ENCODE measurements at regions not wholly inside any gene's neighbourhood (a gene's known extent, or its start where the extent isn't known, plus 50 kb on each side); places are given as distances from the start of the nearest gene placed in this dataset.

DNA sequence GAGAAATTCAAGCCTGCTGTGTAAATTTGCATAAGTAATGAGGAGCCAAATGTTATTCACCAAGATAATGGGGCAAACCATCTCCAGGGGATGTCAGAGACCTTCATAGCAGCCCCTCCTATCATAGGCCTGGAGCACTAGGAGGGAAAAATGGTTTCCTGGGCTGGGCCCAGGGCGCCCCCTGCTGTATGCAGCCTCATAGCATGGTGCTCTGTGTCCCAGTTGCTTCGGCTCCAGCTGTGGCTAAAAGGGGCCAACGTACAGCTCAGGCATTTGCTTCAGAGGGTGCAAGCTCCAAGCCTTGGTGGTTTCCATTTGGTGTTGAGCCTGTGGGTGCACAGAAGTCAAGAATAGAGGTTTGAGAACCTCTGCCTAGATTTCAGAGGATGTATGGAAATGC lies 859.3 kb downstream of the RPA4 start:
- H3K9ac ChIP-seq (ENCODE audit: low read length): no peak overlapping the region
- H3K79me2 ChIP-seq (ENCODE audit: low read length): no peaks in the 10 kb centered on the region
- no peak overlapping the region for H3K4me2 ChIP-seq (ENCODE audit: low read depth, low read length, poor library complexity, severe bottlenecking)
- no peaks in the 10 kb centered on the region for H3K4me1 ChIP-seq (ENCODE audit: low read length)
- no peaks in the 10 kb centered on the region for H3K9me3 ChIP-seq (ENCODE audit: low read length)
- no peak overlapping the region for H3K4me3 ChIP-seq (ENCODE audit: low read length)
- peak; percentile 74 for DNase-seq
- no peaks in the 10 kb centered on the region for H3K9me2 ChIP-seq (replicated peaks; ENCODE audit: insufficient read depth, low read length)
- no peaks in the 10 kb centered on the region for H3K27me3 ChIP-seq (ENCODE audit: low read length)
- H2AFZ ChIP-seq (ENCODE audit: low read length): no peak overlapping the region
- H4K20me1 ChIP-seq (ENCODE audit: insufficient read depth, low read depth, low read length): no peaks in the 10 kb centered on the region
- no peak overlapping the region for H3K27ac ChIP-seq (ENCODE audit: low read length)
- H3K36me3 ChIP-seq (ENCODE audit: insufficient read depth, low read length): no peaks in the 10 kb centered on the region

DNA sequence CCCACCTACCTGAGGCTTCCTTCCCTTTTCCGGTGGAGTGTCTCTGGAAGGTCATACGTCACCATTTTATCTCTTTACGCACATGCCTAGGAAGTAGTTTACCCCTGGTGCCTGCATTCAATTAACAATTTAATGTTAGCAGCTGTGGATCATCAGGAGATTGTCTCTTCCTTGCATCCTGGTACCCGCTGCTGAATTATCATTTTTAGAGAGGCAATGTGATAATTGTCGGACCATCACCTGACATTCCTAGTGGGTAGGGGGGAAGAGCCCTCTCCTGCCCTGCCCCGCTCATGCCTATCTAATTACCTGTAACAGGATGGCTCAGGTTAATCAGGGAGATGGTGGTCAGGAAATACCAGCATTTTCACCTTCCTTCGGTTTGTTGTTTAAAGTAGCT lies 863.6 kb downstream of the RPA4 start:
- Histone ChIP-seq H3K9ac (ENCODE audit: low read length) (no peak overlapping the region), H2AFZ (ENCODE audit: low read length) (no peak overlapping the region), H3K4me1 (ENCODE audit: low read length) (no peaks in the 10 kb centered on the region), H3K36me3 (ENCODE audit: insufficient read depth, low read length) (no peaks in the 10 kb centered on the region), H3K79me2 (ENCODE audit: low read length) (no peaks in the 10 kb centered on the region), H3K27ac (ENCODE audit: low read length) (no peak overlapping the region), H3K9me3 (ENCODE audit: low read length) (no peaks in the 10 kb centered on the region), H4K20me1 (ENCODE audit: insufficient read depth, low read depth, low read length) (no peaks in the 10 kb centered on the region), H3K4me2 (ENCODE audit: low read depth, low read length, poor library complexity, severe bottlenecking) (no peak overlapping the region), H3K27me3 (ENCODE audit: low read length) (no peaks in the 10 kb centered on the region), H3K4me3 (ENCODE audit: low read length) (no peak overlapping the region), H3K9me2 (replicated peaks; ENCODE audit: insufficient read depth, low read length) (no peaks in the 10 kb centered on the region)
- DNase-seq: no peak

DNA sequence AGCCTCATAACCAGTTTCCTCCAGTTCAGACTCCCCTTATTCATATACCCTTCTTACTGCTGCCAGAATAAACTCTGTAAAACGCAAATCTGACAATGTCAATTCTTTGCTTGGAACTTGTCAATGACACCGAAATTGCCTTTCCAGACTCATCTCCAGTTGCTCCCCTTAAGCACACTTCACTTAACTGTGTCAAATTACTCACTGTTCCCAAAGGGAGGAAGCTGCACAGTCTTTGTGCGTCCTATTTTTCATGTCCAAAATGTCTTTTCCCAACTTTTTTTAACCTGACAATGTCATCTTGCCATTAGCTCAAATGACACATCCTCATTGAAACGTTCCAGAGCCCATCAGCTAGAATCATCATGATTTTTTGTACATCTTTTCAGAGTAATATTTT lies 867.3 kb downstream of the RPA4 start:
- no peak overlapping the region for H3K9ac ChIP-seq (ENCODE audit: low read length)
- no peak for DNase-seq
- H3K4me3 ChIP-seq (ENCODE audit: low read length): no peak overlapping the region
- no peaks in the 10 kb centered on the region for H3K79me2 ChIP-seq (ENCODE audit: low read length)
- H3K27ac ChIP-seq (ENCODE audit: low read length): no peak overlapping the region
- no peaks in the 10 kb centered on the region for H3K36me3 ChIP-seq (ENCODE audit: insufficient read depth, low read length)
- no peaks in the 10 kb centered on the region for H3K9me3 ChIP-seq (ENCODE audit: low read length)
- H3K4me1 ChIP-seq (ENCODE audit: low read length): no peaks in the 10 kb centered on the region
- no peaks in the 10 kb centered on the region for H3K9me2 ChIP-seq (replicated peaks; ENCODE audit: insufficient read depth, low read length)
- no peak overlapping the region for H3K4me2 ChIP-seq (ENCODE audit: low read depth, low read length, poor library complexity, severe bottlenecking)
- no peak overlapping the region for H2AFZ ChIP-seq (ENCODE audit: low read length)
- H3K27me3 ChIP-seq (ENCODE audit: low read length): no peaks in the 10 kb centered on the region
- no peaks in the 10 kb centered on the region for H4K20me1 ChIP-seq (ENCODE audit: insufficient read depth, low read depth, low read length)

DNA sequence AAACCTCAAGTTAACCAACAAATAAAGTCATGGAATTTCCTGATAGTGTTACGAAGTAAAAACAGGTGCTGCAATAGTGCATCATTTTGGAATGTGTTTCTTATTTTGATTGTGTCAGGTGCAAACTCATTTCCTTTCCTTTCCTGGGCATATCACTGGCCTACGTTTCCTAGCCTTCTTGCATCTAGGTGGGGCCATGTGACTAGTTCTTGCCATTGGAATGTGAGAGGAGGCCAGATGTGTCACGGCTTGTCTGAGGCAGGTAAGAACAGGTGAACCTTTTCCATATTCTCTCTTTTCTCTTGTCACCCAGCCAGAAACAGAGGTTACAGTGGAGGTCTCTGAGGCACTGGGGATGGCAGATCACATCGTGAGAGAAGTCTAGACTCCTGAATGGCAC lies 868.0 kb downstream of the RPA4 start:
- H3K27me3 ChIP-seq (ENCODE audit: low read length): no peaks in the 10 kb centered on the region
- no peak overlapping the region for H3K4me3 ChIP-seq (ENCODE audit: low read length)
- H3K4me1 ChIP-seq (ENCODE audit: low read length): no peaks in the 10 kb centered on the region
- H3K9ac ChIP-seq (ENCODE audit: low read length): no peak overlapping the region
- no peaks in the 10 kb centered on the region for H4K20me1 ChIP-seq (ENCODE audit: insufficient read depth, low read depth, low read length)
- H3K36me3 ChIP-seq (ENCODE audit: insufficient read depth, low read length): no peaks in the 10 kb centered on the region
- no peak overlapping the region for H2AFZ ChIP-seq (ENCODE audit: low read length)
- H3K4me2 ChIP-seq (ENCODE audit: low read depth, low read length, poor library complexity, severe bottlenecking): no peak overlapping the region
- no peaks in the 10 kb centered on the region for H3K9me3 ChIP-seq (ENCODE audit: low read length)
- no peak overlapping the region for H3K27ac ChIP-seq (ENCODE audit: low read length)
- no peaks in the 10 kb centered on the region for H3K79me2 ChIP-seq (ENCODE audit: low read length)
- DNase-seq: no peak
- H3K9me2 ChIP-seq (replicated peaks; ENCODE audit: insufficient read depth, low read length): no peaks in the 10 kb centered on the region

DNA sequence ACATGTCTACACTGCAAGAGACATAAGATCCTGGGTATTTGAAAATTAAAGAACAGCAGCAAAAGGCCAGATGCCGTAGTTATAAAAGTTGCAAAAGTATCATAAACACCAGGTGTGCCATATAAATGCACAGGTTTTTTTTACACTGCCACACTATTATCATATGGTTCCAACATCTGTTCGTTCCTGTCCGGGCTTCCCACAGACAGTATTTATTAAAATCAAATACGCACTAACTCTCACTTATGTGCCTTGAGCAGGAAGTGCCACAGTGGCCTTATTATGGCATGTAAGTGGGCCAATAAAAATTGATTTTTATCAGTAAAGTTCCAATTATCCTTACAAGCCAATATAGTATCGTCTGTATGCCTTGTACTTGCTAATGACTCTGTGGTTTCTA lies 873.2 kb downstream of the RPA4 start:
- Histone ChIP-seq H2AFZ (ENCODE audit: low read length) (no peak overlapping the region), H3K79me2 (ENCODE audit: low read length) (no peaks in the 10 kb centered on the region), H3K4me2 (ENCODE audit: low read depth, low read length, poor library complexity, severe bottlenecking) (no peak overlapping the region), H4K20me1 (ENCODE audit: insufficient read depth, low read depth, low read length) (no peaks in the 10 kb centered on the region), H3K27me3 (ENCODE audit: low read length) (no peaks in the 10 kb centered on the region), H3K27ac (ENCODE audit: low read length) (no peak overlapping the region), H3K4me1 (ENCODE audit: low read length) (no peaks in the 10 kb centered on the region), H3K4me3 (ENCODE audit: low read length) (no peak overlapping the region), H3K9ac (ENCODE audit: low read length) (no peak overlapping the region), H3K9me3 (ENCODE audit: low read length) (no peaks in the 10 kb centered on the region), H3K9me2 (replicated peaks; ENCODE audit: insufficient read depth, low read length) (no peaks in the 10 kb centered on the region), H3K36me3 (ENCODE audit: insufficient read depth, low read length) (no peaks in the 10 kb centered on the region)
- DNase-seq: no peak

DNA sequence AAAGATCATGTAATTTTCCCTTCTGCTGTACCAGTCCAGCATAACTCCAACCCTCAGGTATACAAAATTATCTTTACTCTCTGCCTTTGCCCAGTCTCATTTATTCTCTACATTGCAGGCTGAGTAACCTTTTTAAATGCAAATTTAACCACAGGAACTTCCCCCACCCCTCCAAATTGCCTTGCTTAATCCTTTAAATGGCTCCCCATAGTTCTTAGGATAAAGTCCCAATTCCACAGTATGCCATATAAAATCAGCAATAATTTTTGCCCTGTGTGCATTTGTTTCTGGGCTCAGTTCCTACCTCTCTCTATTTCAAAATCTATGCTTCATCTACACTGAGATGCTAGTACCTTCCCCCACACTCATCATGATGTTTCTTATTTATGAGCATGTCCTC lies 879.7 kb downstream of the RPA4 start:
- H4K20me1 ChIP-seq (ENCODE audit: insufficient read depth, low read depth, low read length): no peaks in the 10 kb centered on the region
- no peak overlapping the region for H3K27ac ChIP-seq (ENCODE audit: low read length)
- H3K9ac ChIP-seq (ENCODE audit: low read length): no peak overlapping the region
- H3K4me2 ChIP-seq (ENCODE audit: low read depth, low read length, poor library complexity, severe bottlenecking): no peak overlapping the region
- H3K79me2 ChIP-seq (ENCODE audit: low read length): no peaks in the 10 kb centered on the region
- no peaks in the 10 kb centered on the region for H3K4me1 ChIP-seq (ENCODE audit: low read length)
- no peak overlapping the region for H2AFZ ChIP-seq (ENCODE audit: low read length)
- no peaks in the 10 kb centered on the region for H3K9me2 ChIP-seq (replicated peaks; ENCODE audit: insufficient read depth, low read length)
- no peaks in the 10 kb centered on the region for H3K36me3 ChIP-seq (ENCODE audit: insufficient read depth, low read length)
- no peaks in the 10 kb centered on the region for H3K27me3 ChIP-seq (ENCODE audit: low read length)
- no peak for DNase-seq
- no peak overlapping the region for H3K4me3 ChIP-seq (ENCODE audit: low read length)
- no peaks in the 10 kb centered on the region for H3K9me3 ChIP-seq (ENCODE audit: low read length)

DNA sequence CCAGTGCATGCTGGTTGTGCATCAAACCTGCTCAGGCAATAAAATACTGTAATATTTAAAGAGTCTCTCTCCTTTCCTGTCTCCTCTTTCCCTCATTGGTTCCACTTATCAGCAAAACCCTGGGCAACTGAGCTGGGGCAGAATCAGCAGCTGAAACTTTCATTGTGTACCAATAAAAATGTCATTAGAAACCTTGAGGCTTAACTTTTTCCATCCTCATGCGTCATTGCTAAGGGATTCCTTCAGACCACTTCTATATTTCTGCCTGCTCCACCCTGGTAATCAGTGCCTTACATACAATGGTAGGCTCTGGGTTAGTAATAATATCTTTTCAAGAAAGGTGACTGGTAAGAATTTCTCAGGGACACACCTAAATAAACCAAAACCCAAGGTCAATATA lies 880.3 kb downstream of the RPA4 start:
- no peaks in the 10 kb centered on the region for H3K36me3 ChIP-seq (ENCODE audit: insufficient read depth, low read length)
- H3K9me2 ChIP-seq (replicated peaks; ENCODE audit: insufficient read depth, low read length): no peaks in the 10 kb centered on the region
- no peak overlapping the region for H3K4me2 ChIP-seq (ENCODE audit: low read depth, low read length, poor library complexity, severe bottlenecking)
- H2AFZ ChIP-seq (ENCODE audit: low read length): no peak overlapping the region
- H3K4me1 ChIP-seq (ENCODE audit: low read length): no peaks in the 10 kb centered on the region
- H3K27ac ChIP-seq (ENCODE audit: low read length): no peak overlapping the region
- DNase-seq: no peak
- H3K4me3 ChIP-seq (ENCODE audit: low read length): no peak overlapping the region
- H4K20me1 ChIP-seq (ENCODE audit: insufficient read depth, low read depth, low read length): no peaks in the 10 kb centered on the region
- no peaks in the 10 kb centered on the region for H3K27me3 ChIP-seq (ENCODE audit: low read length)
- no peak overlapping the region for H3K9ac ChIP-seq (ENCODE audit: low read length)
- no peaks in the 10 kb centered on the region for H3K9me3 ChIP-seq (ENCODE audit: low read length)
- no peaks in the 10 kb centered on the region for H3K79me2 ChIP-seq (ENCODE audit: low read length)

DNA sequence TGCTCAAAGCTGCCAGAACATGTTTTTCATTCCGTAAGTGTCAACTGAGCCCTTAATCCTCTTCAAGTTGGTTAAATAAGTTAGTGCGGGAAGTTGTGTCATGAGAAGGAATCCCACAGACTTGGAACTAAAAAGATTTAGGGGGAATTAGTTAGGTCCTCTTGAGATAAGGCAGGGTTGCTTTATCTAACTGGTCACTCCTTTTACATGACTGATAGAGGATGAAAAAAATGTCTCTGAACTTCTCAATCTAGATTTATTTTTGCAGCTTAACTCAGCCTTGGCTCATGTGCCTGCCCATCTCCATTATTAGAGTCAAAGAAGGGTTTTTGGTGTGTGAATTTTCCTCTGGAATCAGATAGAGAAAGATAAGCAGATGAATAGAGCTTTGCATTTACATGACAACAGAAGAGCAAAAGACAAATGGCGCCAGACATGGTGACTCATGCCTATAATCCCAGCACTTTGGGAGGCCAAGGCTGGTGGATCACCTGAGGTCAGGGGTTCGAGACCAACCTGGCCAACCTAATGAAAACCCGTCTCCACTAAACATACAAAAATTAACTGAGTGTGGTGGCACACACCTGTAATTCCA lies 882.9 kb downstream of the RPA4 start:
- no peak overlapping the region for H3K4me2 ChIP-seq (ENCODE audit: low read depth, low read length, poor library complexity, severe bottlenecking)
- no peak overlapping the region for H3K27ac ChIP-seq (ENCODE audit: low read length)
- H3K36me3 ChIP-seq (ENCODE audit: insufficient read depth, low read length): no peaks in the 10 kb centered on the region
- H3K9ac ChIP-seq (ENCODE audit: low read length): no peak overlapping the region
- DNase-seq: no peak
- H3K4me1 ChIP-seq (ENCODE audit: low read length): no peaks in the 10 kb centered on the region
- no peaks in the 10 kb centered on the region for H4K20me1 ChIP-seq (ENCODE audit: insufficient read depth, low read depth, low read length)
- no peaks in the 10 kb centered on the region for H3K27me3 ChIP-seq (ENCODE audit: low read length)
- no peak overlapping the region for H2AFZ ChIP-seq (ENCODE audit: low read length)
- no peaks in the 10 kb centered on the region for H3K9me3 ChIP-seq (ENCODE audit: low read length)
- H3K4me3 ChIP-seq (ENCODE audit: low read length): no peak overlapping the region
- no peaks in the 10 kb centered on the region for H3K79me2 ChIP-seq (ENCODE audit: low read length)
- no peaks in the 10 kb centered on the region for H3K9me2 ChIP-seq (replicated peaks; ENCODE audit: insufficient read depth, low read length)

DNA sequence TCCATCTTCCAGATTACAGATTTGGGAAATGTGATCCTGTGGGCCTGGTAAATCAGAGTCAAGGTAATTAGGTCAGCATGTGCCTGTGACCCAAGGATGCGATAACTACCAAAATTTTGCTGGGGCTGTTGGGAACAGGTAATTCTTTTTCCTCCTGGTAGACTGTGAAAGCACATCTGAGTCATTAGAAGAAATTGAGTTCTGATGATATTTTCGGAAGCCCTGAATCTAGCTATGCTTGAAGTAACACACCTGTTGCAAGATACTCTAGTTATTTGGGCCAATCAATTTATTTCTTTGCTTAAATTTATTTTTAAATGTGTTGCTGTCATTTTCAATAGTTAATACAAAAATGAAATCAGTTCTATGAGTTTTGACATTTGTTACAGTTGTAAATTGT lies 903.6 kb downstream of the RPA4 start:
- H3K4me3 ChIP-seq (ENCODE audit: low read length): no peak overlapping the region
- H4K20me1 ChIP-seq (ENCODE audit: insufficient read depth, low read depth, low read length): no peaks in the 10 kb centered on the region
- no peak overlapping the region for H3K4me2 ChIP-seq (ENCODE audit: low read depth, low read length, poor library complexity, severe bottlenecking)
- no peaks in the 10 kb centered on the region for H3K9me3 ChIP-seq (ENCODE audit: low read length)
- H3K27me3 ChIP-seq (ENCODE audit: low read length): no peaks in the 10 kb centered on the region
- H3K4me1 ChIP-seq (ENCODE audit: low read length): no peaks in the 10 kb centered on the region
- no peaks in the 10 kb centered on the region for H3K79me2 ChIP-seq (ENCODE audit: low read length)
- no peak overlapping the region for H3K9ac ChIP-seq (ENCODE audit: low read length)
- H3K27ac ChIP-seq (ENCODE audit: low read length): no peak overlapping the region
- no peak overlapping the region for H2AFZ ChIP-seq (ENCODE audit: low read length)
- DNase-seq: no peak
- no peaks in the 10 kb centered on the region for H3K36me3 ChIP-seq (ENCODE audit: insufficient read depth, low read length)
- no peaks in the 10 kb centered on the region for H3K9me2 ChIP-seq (replicated peaks; ENCODE audit: insufficient read depth, low read length)
